ENCODE measurements at regions not wholly inside any gene's neighbourhood (a gene's known extent, or its start where the extent isn't known, plus 50 kb on each side); places are given as distances from the start of the nearest gene placed in this dataset.
"Not testable (repeated sequence)": the region's sequence is repeated elsewhere in the genome, so short reads cannot be mapped to it uniquely, and the experiment has no call there.

GRCh38 chr1:196366-196765, 255.1 kb downstream of the OR4F29 start:
- H3K36me3 ChIP-seq (ENCODE audit: control insufficient read depth, insufficient read depth, low read length); H3K27ac ChIP-seq (ENCODE audit: low read depth, low read length, severe bottlenecking); H3K9me3 ChIP-seq (ENCODE audit: control insufficient read depth, low read length); H3K4me1 ChIP-seq (ENCODE audit: control insufficient read depth, insufficient read depth, low read length, poor library complexity, severe bottlenecking); H3K4me3 ChIP-seq (ENCODE audit: extremely low read depth, insufficient read depth, low read length, poor library complexity, severe bottlenecking): not testable (repeated sequence)
- no CpG with 5 or more reads among the region's 5 CpGs for WGBS, 2 experiments (ENCODE audit: insufficient coverage in 2 of 2)

DNA sequence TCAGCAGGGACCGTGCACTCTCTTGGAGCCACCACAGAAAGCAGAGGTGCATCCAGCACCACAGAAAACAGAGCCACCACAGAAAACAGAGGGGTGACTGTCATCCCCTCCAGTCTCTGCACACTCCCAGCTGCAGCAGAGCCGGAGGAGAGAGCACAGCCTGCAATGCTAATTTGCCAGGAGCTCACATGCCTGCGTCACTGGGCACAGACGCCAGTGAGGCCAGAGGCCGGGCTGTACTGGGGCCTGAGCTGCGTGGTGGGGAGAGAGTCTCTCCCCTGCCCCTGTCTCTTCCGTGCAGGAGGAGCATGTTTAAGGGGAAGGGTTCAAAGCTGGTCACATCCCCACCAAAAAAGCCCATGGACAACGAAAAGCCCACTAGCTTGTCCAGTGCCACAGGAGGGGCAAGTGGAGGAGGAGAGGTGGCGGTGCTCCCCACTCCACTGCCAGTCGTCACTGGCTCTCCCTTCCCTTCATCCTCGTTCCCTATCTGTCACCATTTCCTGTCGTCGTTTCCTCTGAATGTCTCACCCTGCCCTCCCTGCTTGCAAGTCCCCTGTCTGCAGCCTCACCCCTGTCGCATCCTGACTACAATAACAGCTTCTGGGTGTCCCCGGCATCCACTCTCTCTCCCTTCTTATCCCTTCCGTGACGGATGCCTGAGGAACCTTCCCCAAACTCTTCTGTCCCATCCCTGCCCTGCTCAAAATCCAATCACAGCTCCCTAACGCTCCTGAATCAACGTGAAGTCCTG, 260.0 kb downstream of the OR4F29 start:
- not testable (repeated sequence) for H3K36me3 ChIP-seq (ENCODE audit: control insufficient read depth, insufficient read depth, low read length); H3K4me3 ChIP-seq (ENCODE audit: extremely low read depth, insufficient read depth, low read length, poor library complexity, severe bottlenecking); H3K4me1 ChIP-seq (ENCODE audit: control insufficient read depth, insufficient read depth, low read length, poor library complexity, severe bottlenecking); H3K27ac ChIP-seq (ENCODE audit: low read depth, low read length, severe bottlenecking); H3K9me3 ChIP-seq (ENCODE audit: control insufficient read depth, low read length)
- WGBS, 2 experiments (ENCODE audit: insufficient coverage in 2 of 2) = 59 to 77% methylated on average over 8 to 9 of the region's 19 CpGs

DNA sequence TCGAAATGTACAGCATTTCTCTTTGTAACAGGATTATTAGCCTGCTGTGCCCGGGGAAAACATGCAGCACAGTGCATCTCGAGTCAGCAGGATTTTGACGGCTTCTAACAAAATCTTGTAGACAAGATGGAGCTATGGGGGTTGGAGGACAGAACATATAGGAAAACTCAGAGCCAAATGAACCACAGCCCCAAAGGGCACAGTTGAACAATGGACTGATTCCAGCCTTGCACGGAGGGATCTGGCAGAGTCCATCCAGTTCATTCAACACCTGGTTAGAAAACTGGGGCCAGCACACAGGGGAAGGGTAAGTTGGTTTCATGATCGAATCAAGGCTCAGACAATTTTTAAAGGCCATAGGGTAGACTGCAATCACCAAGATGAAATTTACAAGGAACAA, 260.8 kb downstream of the OR4F29 start:
- H3K27ac ChIP-seq (ENCODE audit: low read depth, low read length, severe bottlenecking) = peak overlapping the region; percentile 29
- not testable (repeated sequence) for H3K9me3 ChIP-seq (ENCODE audit: control insufficient read depth, low read length); H3K36me3 ChIP-seq (ENCODE audit: control insufficient read depth, insufficient read depth, low read length); H3K4me3 ChIP-seq (ENCODE audit: extremely low read depth, insufficient read depth, low read length, poor library complexity, severe bottlenecking); H3K4me1 ChIP-seq (ENCODE audit: control insufficient read depth, insufficient read depth, low read length, poor library complexity, severe bottlenecking)
- WGBS, 2 experiments (ENCODE audit: insufficient coverage in 2 of 2) = 82 to 83% methylated on average over 3 of the region's 6 CpGs

DNA sequence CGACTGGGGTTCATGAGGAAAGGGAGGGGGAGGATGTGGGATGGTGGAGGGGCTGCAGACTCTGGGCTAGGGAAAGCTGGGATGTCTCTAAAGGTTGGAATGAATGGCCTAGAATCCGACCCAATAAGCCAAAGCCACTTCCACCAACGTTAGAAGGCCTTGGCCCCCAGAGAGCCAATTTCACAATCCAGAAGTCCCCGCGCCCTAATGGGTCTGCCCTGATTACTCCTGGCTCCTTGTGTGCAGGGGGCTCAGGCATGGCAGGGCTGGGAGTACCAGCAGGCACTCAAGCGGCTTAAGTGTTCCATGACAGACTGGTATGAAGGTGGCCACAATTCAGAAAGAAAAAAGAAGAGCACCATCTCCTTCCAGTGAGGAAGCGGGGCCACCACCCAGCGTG, 261.6 kb downstream of the OR4F29 start:
- not testable (repeated sequence) for H3K27ac ChIP-seq (ENCODE audit: low read depth, low read length, severe bottlenecking); H3K4me1 ChIP-seq (ENCODE audit: control insufficient read depth, insufficient read depth, low read length, poor library complexity, severe bottlenecking); H3K36me3 ChIP-seq (ENCODE audit: control insufficient read depth, insufficient read depth, low read length); H3K9me3 ChIP-seq (ENCODE audit: control insufficient read depth, low read length); H3K4me3 ChIP-seq (ENCODE audit: extremely low read depth, insufficient read depth, low read length, poor library complexity, severe bottlenecking)
- WGBS, 2 experiments (ENCODE audit: insufficient coverage in 2 of 2) = 93% methylated on average over 3 of the region's 8 CpGs; no CpG with 5 or more reads in 1 of the 2 experiments

GRCh38 chr1:189270-189669, 262.2 kb downstream of the OR4F29 start:
- not testable (repeated sequence) for H3K36me3 ChIP-seq (ENCODE audit: control insufficient read depth, insufficient read depth, low read length); H3K27ac ChIP-seq (ENCODE audit: low read depth, low read length, severe bottlenecking); H3K4me3 ChIP-seq (ENCODE audit: extremely low read depth, insufficient read depth, low read length, poor library complexity, severe bottlenecking); H3K9me3 ChIP-seq (ENCODE audit: control insufficient read depth, low read length); H3K4me1 ChIP-seq (ENCODE audit: control insufficient read depth, insufficient read depth, low read length, poor library complexity, severe bottlenecking)
- 88 to 100% methylated on average over 3 of the region's 13 CpGs for WGBS, 2 experiments (ENCODE audit: insufficient coverage in 2 of 2)

DNA sequence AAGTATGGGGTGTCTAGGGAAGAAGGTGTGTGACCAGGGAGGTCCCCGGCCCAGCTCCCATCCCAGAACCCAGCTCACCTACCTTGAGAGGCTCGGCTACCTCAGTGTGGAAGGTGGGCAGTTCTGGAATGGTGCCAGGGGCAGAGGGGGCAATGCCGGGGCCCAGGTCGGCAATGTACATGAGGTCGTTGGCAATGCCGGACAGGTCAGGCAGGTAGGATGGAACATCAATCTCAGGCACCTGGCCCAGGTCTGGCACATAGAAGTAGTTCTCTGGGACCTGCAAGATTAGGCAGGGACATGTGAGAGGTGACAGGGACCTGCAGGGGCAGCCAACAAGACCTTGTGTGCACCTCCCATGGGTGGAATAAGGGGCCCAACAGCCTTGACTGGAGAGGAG, 264.2 kb downstream of the OR4F29 start:
- not testable (repeated sequence) for H3K36me3 ChIP-seq (ENCODE audit: control insufficient read depth, insufficient read depth, low read length); H3K27ac ChIP-seq (ENCODE audit: low read depth, low read length, severe bottlenecking); H3K9me3 ChIP-seq (ENCODE audit: control insufficient read depth, low read length); H3K4me1 ChIP-seq (ENCODE audit: control insufficient read depth, insufficient read depth, low read length, poor library complexity, severe bottlenecking); H3K4me3 ChIP-seq (ENCODE audit: extremely low read depth, insufficient read depth, low read length, poor library complexity, severe bottlenecking)
- WGBS, 2 experiments (ENCODE audit: insufficient coverage in 2 of 2) = 73 to 77% methylated on average over 4 of the region's 6 CpGs

DNA sequence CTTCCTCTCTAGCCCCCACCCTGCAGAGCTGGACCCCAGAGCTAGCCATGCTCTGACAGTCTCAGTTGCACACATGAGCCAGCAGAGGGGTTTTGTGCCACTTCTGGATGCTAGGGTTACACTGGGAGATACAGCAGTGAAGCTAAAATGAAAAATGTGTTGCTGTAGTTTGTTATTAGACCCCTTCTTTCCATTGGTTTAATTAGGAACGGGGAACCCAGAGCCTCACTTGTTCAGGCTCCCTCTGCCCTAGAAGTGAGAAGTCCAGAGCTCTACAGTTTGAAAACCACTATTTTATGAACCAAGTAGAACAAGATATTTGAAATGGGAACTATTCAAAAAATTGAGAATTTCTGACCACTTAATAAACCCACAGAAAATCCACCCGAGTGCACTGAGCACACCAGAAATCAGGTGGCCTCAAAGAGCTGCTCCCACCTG, 264.8 kb downstream of the OR4F29 start:
- not testable (repeated sequence) for H3K27ac ChIP-seq (ENCODE audit: low read depth, low read length, severe bottlenecking); H3K9me3 ChIP-seq (ENCODE audit: control insufficient read depth, low read length); H3K4me3 ChIP-seq (ENCODE audit: extremely low read depth, insufficient read depth, low read length, poor library complexity, severe bottlenecking); H3K4me1 ChIP-seq (ENCODE audit: control insufficient read depth, insufficient read depth, low read length, poor library complexity, severe bottlenecking); H3K36me3 ChIP-seq (ENCODE audit: control insufficient read depth, insufficient read depth, low read length)
- 100% methylated on average over 1 of the region's 2 CpGs; no CpG with 5 or more reads in 1 of the 2 experiments for WGBS, 2 experiments (ENCODE audit: insufficient coverage in 2 of 2)

GRCh38 chr1:186223-186622, 265.3 kb downstream of the OR4F29 start:
- not testable (repeated sequence) for H3K9me3 ChIP-seq (ENCODE audit: control insufficient read depth, low read length); H3K36me3 ChIP-seq (ENCODE audit: control insufficient read depth, insufficient read depth, low read length); H3K4me1 ChIP-seq (ENCODE audit: control insufficient read depth, insufficient read depth, low read length, poor library complexity, severe bottlenecking); H3K27ac ChIP-seq (ENCODE audit: low read depth, low read length, severe bottlenecking); H3K4me3 ChIP-seq (ENCODE audit: extremely low read depth, insufficient read depth, low read length, poor library complexity, severe bottlenecking)
- no CpG with 5 or more reads among the region's 15 CpGs for WGBS, 2 experiments (ENCODE audit: insufficient coverage in 2 of 2)

- not testable (repeated sequence) for H3K27ac ChIP-seq (ENCODE audit: low read depth, low read length, severe bottlenecking)
- WGBS, 2 experiments (ENCODE audit: insufficient coverage in 2 of 2) = 94% methylated on average over 3 of the region's 13 CpGs; no CpG with 5 or more reads in 1 of the 2 experiments
Measured at GRCh38 chr1:185526-185925, 266.0 kb downstream of the OR4F29 start.

DNA sequence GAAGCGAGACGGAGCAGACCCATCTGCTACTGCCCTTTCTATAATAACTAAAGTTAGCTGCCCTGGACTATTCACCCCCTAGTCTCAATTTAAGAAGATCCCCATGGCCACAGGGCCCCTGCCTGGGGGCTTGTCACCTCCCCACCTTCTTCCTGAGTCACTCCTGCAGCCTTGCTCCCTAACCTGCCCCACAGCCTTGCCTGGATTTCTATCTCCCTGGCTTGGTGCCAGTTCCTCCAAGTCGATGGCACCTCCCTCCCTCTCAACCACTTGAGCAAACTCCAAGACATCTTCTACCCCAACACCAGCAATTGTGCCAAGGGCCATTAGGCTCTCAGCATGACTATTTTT, 267.2 kb downstream of the OR4F29 start:
- H3K9me3 ChIP-seq (ENCODE audit: control insufficient read depth, low read length); H3K4me1 ChIP-seq (ENCODE audit: control insufficient read depth, insufficient read depth, low read length, poor library complexity, severe bottlenecking); H3K36me3 ChIP-seq (ENCODE audit: control insufficient read depth, insufficient read depth, low read length); H3K27ac ChIP-seq (ENCODE audit: low read depth, low read length, severe bottlenecking); H3K4me3 ChIP-seq (ENCODE audit: extremely low read depth, insufficient read depth, low read length, poor library complexity, severe bottlenecking): not testable (repeated sequence)
- no CpG with 5 or more reads among the region's 3 CpGs for WGBS, 2 experiments (ENCODE audit: insufficient coverage in 2 of 2)

More at GRCh38 chr1:185526-185925, 266.0 kb downstream of the OR4F29 start:
- H3K9me3 ChIP-seq (ENCODE audit: control insufficient read depth, low read length); H3K4me3 ChIP-seq (ENCODE audit: extremely low read depth, insufficient read depth, low read length, poor library complexity, severe bottlenecking); H3K4me1 ChIP-seq (ENCODE audit: control insufficient read depth, insufficient read depth, low read length, poor library complexity, severe bottlenecking); H3K36me3 ChIP-seq (ENCODE audit: control insufficient read depth, insufficient read depth, low read length): not testable (repeated sequence)

GRCh38 chr1:183620-184335, 267.7 kb downstream of the OR4F29 start:
- H3K27ac ChIP-seq (ENCODE audit: low read depth, low read length, severe bottlenecking); H3K9me3 ChIP-seq (ENCODE audit: control insufficient read depth, low read length); H3K36me3 ChIP-seq (ENCODE audit: control insufficient read depth, insufficient read depth, low read length); H3K4me1 ChIP-seq (ENCODE audit: control insufficient read depth, insufficient read depth, low read length, poor library complexity, severe bottlenecking); H3K4me3 ChIP-seq (ENCODE audit: extremely low read depth, insufficient read depth, low read length, poor library complexity, severe bottlenecking): not testable (repeated sequence)
- WGBS, 2 experiments (ENCODE audit: insufficient coverage in 2 of 2) = 87 to 94% methylated on average over 4 to 5 of the region's 13 CpGs

Measured in mesodermal cell (in vitro differentiated cells).